ENCODE measurements at regions not wholly inside any gene's neighbourhood (a gene's known extent, or its start where the extent isn't known, plus 50 kb on each side); places are given as distances from the start of the nearest gene placed in this dataset.
A peak's percentile ranks its signal among the peaks of the same experiment; 100 is the strongest.

GRCh38 chr4:124863040-124863545 is 150.6 kb upstream of the ANKRD50 start:
- Histone ChIP-seq H3K9me1 (ENCODE audit: insufficient read depth, low read length) (no peaks in the 10 kb centered on the region), H3K18ac (ENCODE audit: low read depth, low read length) (no peak overlapping the region), H3K27ac (ENCODE audit: insufficient read depth, low read length) (no peak overlapping the region), H3K4me2 (ENCODE audit: low read depth, low read length) (no peak overlapping the region), H3K4me1 (ENCODE audit: control insufficient read depth, insufficient read depth, low read length) (no peaks in the 10 kb centered on the region), H3K4ac (ENCODE audit: low read depth, low read length) (no peak overlapping the region), H4K8ac (ENCODE audit: low read depth in 2 of 2, low read length in 2 of 2) (no peak overlapping the region), H3K9me3 (ENCODE audit: control insufficient read depth, insufficient read depth, low read length) (no peaks in the 10 kb centered on the region), H3K9ac (ENCODE audit: low read depth, low read length) (no peak overlapping the region), H3K36me3 (ENCODE audit: control insufficient read depth, insufficient read depth, low read length) (no peaks in the 10 kb centered on the region), H2AFZ (replicated peaks; ENCODE audit: low read length, poor library complexity) (no peak overlapping the region), H2BK20ac (ENCODE audit: low read depth, low read length) (no peak overlapping the region), H2AK9ac (replicated peaks; ENCODE audit: low read depth, low read length, poor library complexity) (no peak overlapping the region), H2BK5ac (ENCODE audit: low read depth, low read length, poor library complexity, severe bottlenecking) (no peak overlapping the region), H3K23ac (ENCODE audit: low read depth, low read length) (no peak overlapping the region), H3K27me3 (ENCODE audit: control insufficient read depth, insufficient read depth, low read length) (no peaks in the 10 kb centered on the region; the same call in 1 of the 2 replicates), H2BK120ac (ENCODE audit: low read depth, low read length) (no peak overlapping the region), H4K5ac (ENCODE audit: low read depth, low read length) (no peak overlapping the region), H3K56ac (ENCODE audit: extremely low read depth, insufficient read depth, low read length) (no peak overlapping the region), H4K20me1 (ENCODE audit: insufficient read depth, low read length) (no peaks in the 10 kb centered on the region), H3K79me1 (ENCODE audit: low read depth in 1 of 2, low read length in 2 of 2) (no peaks in the 10 kb centered on the region), H4K91ac (ENCODE audit: insufficient read depth, low read depth, low read length) (no peak overlapping the region), H3K14ac (replicated peaks; ENCODE audit: low read depth, low read length) (no peak overlapping the region), H2BK15ac (ENCODE audit: low read depth, low read length) (no peak overlapping the region), H3K4me3 (ENCODE audit: insufficient read depth, low read depth, low read length) (no peak overlapping the region), H2AK5ac (ENCODE audit: low read depth, low read length) (no peak overlapping the region)
- dilution Hi-C loops (cut with HindIII; ENCODE audit: low sequenced_read_pairs, unreplicated experiment) (no loop called here), in situ Hi-C loops (cut with MboI; ENCODE audit: low sequenced_read_pairs) (no loop called here), intact Hi-C loops (cut with micrococcal nuclease) (no loop called here)
- TF ChIP-seq USF2 (IDR thresholded peaks at IDR 0.05; ENCODE audit: low read depth, low read length) (no peak), POLR2A (IDR thresholded peaks at IDR 0.05; ENCODE audit: low read depth, low read length) (no peak), RAD21 (IDR thresholded peaks at IDR 0.05; ENCODE audit: low read length) (no peak), CEBPB (IDR thresholded peaks at IDR 0.05; ENCODE audit: low read depth, low read length) (peak; percentile 73)
- ATAC-seq (ENCODE audit: low read depth) (no peak), DNase-seq (no peak)
- CTCF ChIA-PET = no interaction called here
- no TSS peak for BruUV-seq (replicated peaks)
- POLR2A ChIA-PET (ENCODE audit: unreplicated experiment) = no interaction called here
- no CpG with 5 or more reads among the region's 3 CpGs for WGBS, 2 experiments (ENCODE audit: extremely low coverage in 2 of 2, insufficient read length in 1 of 2)

Data from IMR-90 (cell line).